IMR-90 (cell line): ENCODE measurements at regions not wholly inside any gene's neighbourhood (a gene's known extent, or its start where the extent isn't known, plus 50 kb on each side); places are given as distances from the start of the nearest gene placed in this dataset.

Experiments used
- ATAC-seq: fragments of 200-7000 bp; cut with Tn5 transposase; 2 replicates; pipeline ENCODE4 v1.9.1; 2020; ENCODE audit warnings: low read depth, mild to moderate bottlenecking, moderate library complexity
- BruUV-seq: library from RNA; stranded (reverse); fragments of 400-500 nt; replicated peaks from 2 replicates; lab custom pipeline; 2021; lab: Mats Ljungman, UMichigan
- CTCF ChIA-PET: fragments of 300-600 bp; formaldehyde crosslinking; extraction: SDS; loops from one replicate; lab custom pipeline; 2021; ENCODE audit warnings: antibody characterized with exemption; lab: Yijun Ruan, JAX
- POLR2A ChIA-PET: fragments of 300-600 bp; sonication (Branson Sonifier 250); formaldehyde crosslinking; loops from one replicate; lab custom pipeline; 2022; ENCODE audit warnings: antibody characterized with exemption; ENCODE audit not compliant: unreplicated experiment; lab: Charles Lee
- DNase-seq: peaks from one replicate; pipeline ENCODE4 v3.0.0; 2013
- H2AFZ ChIP-seq: replicated peaks from 2 replicates; pipeline ENCODE3; 2013; ENCODE audit warnings: low read length, mild to moderate bottlenecking; ENCODE audit not compliant: poor library complexity
- H2AK5ac ChIP-seq: 2 replicates; pipeline ENCODE4 v1.6.1; 2013; ENCODE audit warnings: low read depth, low read length, inconsistent platforms
- H2AK9ac ChIP-seq: replicated peaks from 2 replicates; pipeline ENCODE3; 2013; ENCODE audit warnings: mild to moderate bottlenecking, low read depth, low read length, moderate library complexity; ENCODE audit not compliant: poor library complexity
- H2BK120ac ChIP-seq: 2 replicates; pipeline ENCODE4 v1.6.1; 2013; ENCODE audit warnings: low read depth, low read length, inconsistent platforms
- H2BK15ac ChIP-seq: 3 replicates; pipeline ENCODE4 v1.6.1; 2013; ENCODE audit warnings: low read depth, low read length, inconsistent platforms
- H2BK20ac ChIP-seq: 2 replicates; pipeline ENCODE4 v1.6.1; 2013; ENCODE audit warnings: low read depth, mild to moderate bottlenecking, inconsistent platforms, low read length, moderate library complexity
- H2BK5ac ChIP-seq: 2 replicates; pipeline ENCODE4 v1.6.1; 2013; ENCODE audit warnings: mild to moderate bottlenecking, low read depth, low read length, inconsistent platforms; ENCODE audit not compliant: poor library complexity, severe bottlenecking
- H3K14ac ChIP-seq: replicated peaks from 2 replicates; pipeline ENCODE4 v1.6.1; 2013; ENCODE audit warnings: low read depth, low read length, inconsistent platforms
- H3K18ac ChIP-seq: 2 replicates; pipeline ENCODE4 v1.6.1; 2013; ENCODE audit warnings: low read depth, low read length, control low read depth
- H3K23ac ChIP-seq: 2 replicates; pipeline ENCODE4 v1.6.1; 2013; ENCODE audit warnings: low read depth, low read length, inconsistent platforms
- H3K27ac ChIP-seq: 2 replicates; pipeline ENCODE4 v1.5.1; 2013; ENCODE audit warnings: mild to moderate bottlenecking, control low read depth, low read length; ENCODE audit not compliant: insufficient read depth
- H3K27me3 ChIP-seq: 2 replicates; pipeline ENCODE4 v1.6.1; 2013; ENCODE audit warnings: low read length; ENCODE audit not compliant: control insufficient read depth, insufficient read depth
- H3K36me3 ChIP-seq: 2 replicates; pipeline ENCODE4 v1.6.1; 2013; ENCODE audit warnings: low read length, mixed read lengths; ENCODE audit not compliant: control insufficient read depth, insufficient read depth
- H3K4ac ChIP-seq: 2 replicates; pipeline ENCODE4 v1.6.1; 2013; ENCODE audit warnings: low read depth, low read length, inconsistent platforms
- H3K4me1 ChIP-seq: 2 replicates; pipeline ENCODE4 v1.6.1; 2013; ENCODE audit warnings: low read length, mixed read lengths; ENCODE audit not compliant: control insufficient read depth, insufficient read depth
- H3K4me2 ChIP-seq: 2 replicates; pipeline ENCODE4 v1.6.1; 2013; ENCODE audit warnings: low read depth, mild to moderate bottlenecking, control low read depth, low read length, moderate library complexity
- H3K4me3 ChIP-seq: 2 replicates; pipeline ENCODE4 v1.5.1; 2013; ENCODE audit warnings: low read depth, mild to moderate bottlenecking, control low read depth, low read length, moderate library complexity; ENCODE audit not compliant: insufficient read depth
- H3K56ac ChIP-seq: 2 replicates; pipeline ENCODE4 v1.6.1; 2013; ENCODE audit warnings: low read length, inconsistent platforms; ENCODE audit not compliant: insufficient read depth; ENCODE audit errors: extremely low read depth
- H3K79me1 ChIP-seq, 2 experiments: 2 replicates each; pipeline ENCODE4 v1.6.1; 2013; ENCODE audit warnings: low read length in 2 of 2, inconsistent platforms in 1 of 2, low read depth in 1 of 2
- H3K9ac ChIP-seq: 2 replicates; pipeline ENCODE4 v1.6.1; 2013; ENCODE audit warnings: low read depth, low read length, control low read depth
- H3K9me1 ChIP-seq: 2 replicates; pipeline ENCODE4 v1.6.1; 2013; ENCODE audit warnings: low read length, inconsistent platforms; ENCODE audit not compliant: insufficient read depth
- H3K9me3 ChIP-seq: 2 replicates; pipeline ENCODE4 v1.6.1; 2013; ENCODE audit warnings: low read length; ENCODE audit not compliant: control insufficient read depth, insufficient read depth
- H4K20me1 ChIP-seq: 2 replicates; pipeline ENCODE4 v1.6.1; 2013; ENCODE audit warnings: low read length, inconsistent platforms; ENCODE audit not compliant: insufficient read depth
- H4K5ac ChIP-seq: 2 replicates; pipeline ENCODE4 v1.6.1; 2013; ENCODE audit warnings: mild to moderate bottlenecking, low read depth, low read length, control low read depth
- H4K8ac ChIP-seq, 2 experiments: 2 replicates each; pipeline ENCODE4 v1.6.1; 2013; ENCODE audit warnings: low read depth in 2 of 2, low read length in 2 of 2, control low read depth in 1 of 2, inconsistent platforms in 1 of 2
- H4K91ac ChIP-seq: 2 replicates; pipeline ENCODE4 v1.6.1; 2013; ENCODE audit warnings: low read depth, low read length, inconsistent platforms; ENCODE audit not compliant: insufficient read depth
- BHLHE40 ChIP-seq: fragments of 150-350 bp; IDR thresholded peaks from 2 replicates; pipeline ENCODE4 v1.6.1; 2016; ENCODE audit warnings: mild to moderate bottlenecking, low read depth, low read length
- CEBPB ChIP-seq: IDR thresholded peaks from 2 replicates; pipeline ENCODE4 v1.6.1; 2012; ENCODE audit warnings: low read depth, low read length, improper control_type of control experiment
- CHD1 ChIP-seq: IDR thresholded peaks from 2 replicates; pipeline ENCODE4 v1.6.1; 2012; ENCODE audit warnings: low read depth, low read length, improper control_type of control experiment
- MAFK ChIP-seq: IDR thresholded peaks from 2 replicates; pipeline ENCODE4 v1.6.1; 2012; ENCODE audit warnings: low read depth, low read length, improper control_type of control experiment
- POLR2A ChIP-seq: IDR thresholded peaks from 2 replicates; pipeline ENCODE4 v1.6.1; 2012; ENCODE audit warnings: mild to moderate bottlenecking, low read depth, low read length
- RAD21 ChIP-seq: IDR thresholded peaks from 2 replicates; pipeline ENCODE4 v1.6.1; 2012; ENCODE audit warnings: low read length, improper control_type of control experiment
- RCOR1 ChIP-seq: IDR thresholded peaks from 2 replicates; pipeline ENCODE4 v1.6.1; 2012; ENCODE audit warnings: mild to moderate bottlenecking, low read length, improper control_type of control experiment; ENCODE audit not compliant: insufficient replicate concordance
- SMC3 ChIP-seq: fragments of 150-350 bp; IDR thresholded peaks from 2 replicates; pipeline ENCODE4 v1.6.1; 2016; ENCODE audit warnings: low read depth, mild to moderate bottlenecking, antibody characterized with exemption, low read length, moderate library complexity
- WGBS, 2 experiments: methylation state at CpG; one replicate each; pipeline versions ENCODE4 v1.1.5 to v1.1.7; 2013; ENCODE audit warnings: missing lambda C conversion rate in 2 of 2; ENCODE audit not compliant: insufficient read length in 1 of 2; ENCODE audit errors: extremely low coverage in 2 of 2; 5-methylcytosine and 5-hydroxymethylcytosine counted together
- dilution Hi-C: fragments of 300-500 bp; cut with HindIII; formaldehyde crosslinking; loops from one replicate; pipeline ENCODE4 v1.14.3; 2018; ENCODE audit warnings: low sequenced_read_pairs; ENCODE audit not compliant: unreplicated experiment
- in situ Hi-C: fragments of 300-500 bp; cut with MboI; formaldehyde crosslinking; loops from 3 replicates; pipeline ENCODE4 v1.14.3; 2019; ENCODE audit warnings: low sequenced_read_pairs, inconsistent platforms, mixed read lengths
- intact Hi-C: fragments of 100-400 bp; cut with micrococcal nuclease; formaldehyde crosslinking; loops from 2 replicates; pipeline ENCODE4 v1.10.0; 2022
- TF ChIP-seq, protein P1 (sequence below): conservative IDR thresholded peaks from 2 replicates; pipeline ENCODE4 v1.5.1; 2012; ENCODE audit warnings: mild to moderate bottlenecking, low read depth, low read length, improper control_type of control experiment

DNA sequence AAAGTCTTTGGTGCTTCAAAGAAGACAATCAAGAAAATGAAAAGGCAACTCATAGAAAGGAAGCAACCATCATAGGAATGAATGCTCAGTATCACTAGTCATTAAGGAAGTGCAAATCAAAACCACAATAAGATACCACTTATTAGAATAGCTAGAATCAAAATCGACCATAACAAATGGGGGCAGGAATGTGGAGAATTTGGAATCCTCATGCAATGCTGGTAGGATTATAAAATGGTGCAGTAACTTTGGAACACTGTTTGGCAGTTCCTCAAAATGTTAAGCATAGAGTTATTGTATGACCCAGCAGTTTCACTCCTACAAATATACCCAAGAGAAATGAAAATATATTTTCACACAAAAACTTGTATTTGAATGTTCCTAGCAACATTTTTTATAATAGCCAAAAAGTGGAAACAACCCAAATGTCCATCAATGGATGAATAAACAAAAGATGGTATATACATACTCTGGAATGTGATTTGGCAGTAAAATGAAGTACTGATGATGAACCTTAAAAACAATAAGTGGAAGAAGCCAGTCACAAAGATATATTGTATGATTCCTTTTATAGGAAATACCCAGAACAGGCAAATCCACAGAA is 105.6 kb downstream of the MIS18A start:
- Histone ChIP-seq H3K79me1 (no peaks in the 10 kb centered on the region), H4K20me1 (no peaks in the 10 kb centered on the region), H2AFZ (no peak overlapping the region), H2BK120ac (no peak overlapping the region), H3K27me3 (no peaks in the 10 kb centered on the region), H3K9me3 (no peaks in the 10 kb centered on the region), H3K36me3 (no peaks in the 10 kb centered on the region), H4K8ac (no peak overlapping the region), H2BK20ac (no peak overlapping the region), H2AK5ac (no peak overlapping the region), H3K9ac (no peak overlapping the region), H3K4me1 (no peaks in the 10 kb centered on the region), H3K56ac (no peak overlapping the region), H2BK5ac (no peak overlapping the region), H3K4me3 (no peak overlapping the region), H2AK9ac (no peak overlapping the region), H3K4me2 (no peak overlapping the region), H3K9me1 (no peaks in the 10 kb centered on the region), H4K5ac (no peak overlapping the region), H4K91ac (no peak overlapping the region), H3K18ac (no peak overlapping the region), H3K4ac (no peak overlapping the region), H3K14ac (no peak overlapping the region), H3K23ac (no peak overlapping the region), H2BK15ac (no peak overlapping the region), H3K27ac (no peak overlapping the region)
- ATAC-seq = no peak
- ChIA-PET POLR2A (no interaction called here), CTCF (interaction anchor here (0.6 kb wide), 1 partner anchor 234 kb away, joined by 3 read pairs; no protein-coding TSS in a partner anchor)
- in situ Hi-C loops = no loop called here
- no CpG with 5 or more reads among the region's 1 CpG for WGBS, 2 experiments
- TF ChIP-seq CEBPB (no peak), RAD21 (no peak), BHLHE40 (no peak), SMC3 (no peak), RCOR1 (no peak), MAFK (no peak), POLR2A (no peak), CHD1 (no peak)
- TF ChIP-seq, protein P1, sequence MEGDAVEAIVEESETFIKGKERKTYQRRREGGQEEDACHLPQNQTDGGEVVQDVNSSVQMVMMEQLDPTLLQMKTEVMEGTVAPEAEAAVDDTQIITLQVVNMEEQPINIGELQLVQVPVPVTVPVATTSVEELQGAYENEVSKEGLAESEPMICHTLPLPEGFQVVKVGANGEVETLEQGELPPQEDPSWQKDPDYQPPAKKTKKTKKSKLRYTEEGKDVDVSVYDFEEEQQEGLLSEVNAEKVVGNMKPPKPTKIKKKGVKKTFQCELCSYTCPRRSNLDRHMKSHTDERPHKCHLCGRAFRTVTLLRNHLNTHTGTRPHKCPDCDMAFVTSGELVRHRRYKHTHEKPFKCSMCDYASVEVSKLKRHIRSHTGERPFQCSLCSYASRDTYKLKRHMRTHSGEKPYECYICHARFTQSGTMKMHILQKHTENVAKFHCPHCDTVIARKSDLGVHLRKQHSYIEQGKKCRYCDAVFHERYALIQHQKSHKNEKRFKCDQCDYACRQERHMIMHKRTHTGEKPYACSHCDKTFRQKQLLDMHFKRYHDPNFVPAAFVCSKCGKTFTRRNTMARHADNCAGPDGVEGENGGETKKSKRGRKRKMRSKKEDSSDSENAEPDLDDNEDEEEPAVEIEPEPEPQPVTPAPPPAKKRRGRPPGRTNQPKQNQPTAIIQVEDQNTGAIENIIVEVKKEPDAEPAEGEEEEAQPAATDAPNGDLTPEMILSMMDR = no peak
- dilution Hi-C loops = no loop called here
- no peak for DNase-seq
- BruUV-seq = no TSS peak
- intact Hi-C loops = no loop called here
